Activated CD4-positive, alpha-beta T cell treated with anti-CD3 and anti-CD28 coated beads, Interleukin-2, amount 50 U/mL, for 4 hours (primary cell): ENCODE measurements at regions not wholly inside any gene's neighbourhood (a gene's known extent, or its start where the extent isn't known, plus 50 kb on each side); places are given as distances from the start of the nearest gene placed in this dataset.

Experiments
- DNase-seq, 2 experiments: peaks; one replicate each; pipeline ENCODE4 v3.0.0-alpha.2; 2020

DNA sequence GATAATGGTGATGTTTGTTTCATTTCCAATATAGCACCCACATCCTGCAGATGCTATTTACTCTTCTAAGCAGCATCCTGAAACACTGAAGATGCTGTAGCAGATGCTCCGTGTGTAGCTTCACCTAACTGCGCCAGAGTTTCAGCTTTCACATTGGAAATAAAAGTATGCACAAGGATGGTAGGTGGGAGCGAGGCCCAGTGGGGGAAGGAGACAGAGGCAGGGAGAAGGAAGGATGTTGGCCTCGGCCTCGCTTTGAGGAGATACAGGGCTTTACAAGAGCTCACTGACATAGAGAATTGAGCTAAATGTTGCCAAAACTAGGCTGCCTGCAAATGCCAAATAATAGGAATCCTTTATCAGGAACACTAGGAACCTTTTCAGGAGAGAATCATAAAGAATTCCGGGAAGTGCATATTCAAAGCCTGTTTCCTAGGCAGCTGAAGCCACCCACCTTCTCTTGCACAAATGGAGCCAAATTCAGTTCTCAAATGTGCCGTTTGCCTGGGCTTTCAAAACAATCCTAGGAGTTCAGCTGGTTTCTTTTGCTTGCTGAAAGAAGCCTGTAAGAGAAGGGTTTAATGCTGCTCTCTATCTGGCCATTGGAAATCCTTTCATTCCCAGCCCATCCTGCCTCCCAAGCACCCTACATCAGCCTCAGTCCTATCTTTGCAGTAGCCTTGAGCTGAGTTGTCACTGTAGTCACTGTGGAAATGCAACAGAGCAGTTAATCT lies 135.4 kb upstream of the ATP1B1 start:
- no peak for DNase-seq

DNA sequence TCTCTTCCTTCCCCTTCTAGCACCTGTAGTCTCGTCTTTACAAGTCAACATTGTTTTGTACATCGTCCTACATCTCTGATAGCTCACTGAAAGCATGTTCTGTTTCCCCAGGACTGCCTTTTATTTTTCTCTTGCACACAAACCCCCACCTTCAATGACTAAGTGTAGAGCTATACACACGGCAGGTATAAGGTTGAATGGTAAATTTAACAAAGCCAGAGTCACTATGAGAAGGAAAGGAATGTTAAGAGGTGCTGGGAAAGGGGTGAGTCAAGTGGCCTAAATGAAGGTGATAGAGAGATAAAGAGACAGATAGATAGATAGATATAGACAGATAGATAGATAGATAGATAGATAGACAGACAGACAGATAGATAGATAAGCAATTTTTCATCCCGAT lies 134.3 kb upstream of the ATP1B1 start:
- no peak for DNase-seq

DNA sequence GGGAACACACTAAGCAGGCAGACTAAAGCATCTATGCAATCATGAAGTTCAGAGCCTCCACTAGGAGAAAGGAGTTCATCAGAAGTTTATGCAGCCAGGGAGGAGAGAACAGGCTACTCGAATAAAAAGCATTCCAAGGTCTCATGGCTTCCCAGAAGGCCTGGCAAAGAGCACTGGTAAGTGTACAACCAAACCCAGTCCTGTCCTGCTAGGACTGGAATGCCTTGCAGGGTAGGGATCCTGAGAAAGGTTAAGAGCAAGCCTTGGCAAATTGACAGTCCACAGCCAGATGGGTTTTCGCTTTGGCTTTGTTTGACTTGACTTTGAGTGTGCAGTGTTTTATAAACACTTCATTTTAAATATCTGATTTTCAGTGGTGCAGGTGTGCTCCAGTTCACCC lies 133.6 kb upstream of the ATP1B1 start:
- DNase-seq: no peak

DNA sequence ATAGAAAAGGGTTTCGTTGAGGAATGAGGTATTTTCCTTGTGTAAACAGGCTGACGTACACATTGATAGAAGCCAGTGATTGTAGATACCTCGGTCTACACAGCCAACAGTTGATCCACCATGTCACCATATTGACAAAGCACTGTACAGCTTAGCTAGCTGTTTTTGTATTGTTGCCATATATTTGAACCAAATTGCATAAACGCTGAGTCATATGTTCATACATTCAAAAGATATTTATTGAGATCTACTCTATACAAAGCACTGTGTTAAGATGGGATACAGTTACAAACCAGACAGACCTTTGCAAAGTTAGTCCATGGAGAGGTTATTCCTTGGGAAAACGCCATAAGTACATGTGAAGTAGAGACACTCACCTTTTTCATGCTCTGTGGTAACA lies 132.4 kb upstream of the ATP1B1 start:
- DNase-seq: no peak

DNA sequence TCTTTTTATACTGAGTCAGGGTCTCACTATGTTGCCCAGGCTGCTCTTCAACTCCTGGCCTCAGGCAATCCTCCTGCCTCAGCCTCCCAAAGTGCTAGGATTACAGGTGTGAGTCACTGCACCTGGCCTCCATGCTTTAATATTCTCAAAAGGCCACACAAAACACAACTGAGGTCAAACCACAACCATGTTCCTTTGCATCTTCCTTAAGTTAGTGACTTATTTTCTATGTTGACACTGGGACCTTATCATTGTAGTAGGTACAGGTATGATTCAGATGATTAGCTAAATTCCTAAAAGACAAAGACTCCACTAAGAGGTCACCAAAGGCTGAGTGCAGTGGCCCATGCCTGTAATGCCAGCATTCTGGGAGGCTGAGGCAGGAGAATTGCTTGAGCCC lies 131.9 kb upstream of the ATP1B1 start:
- DNase-seq: no peak

DNA sequence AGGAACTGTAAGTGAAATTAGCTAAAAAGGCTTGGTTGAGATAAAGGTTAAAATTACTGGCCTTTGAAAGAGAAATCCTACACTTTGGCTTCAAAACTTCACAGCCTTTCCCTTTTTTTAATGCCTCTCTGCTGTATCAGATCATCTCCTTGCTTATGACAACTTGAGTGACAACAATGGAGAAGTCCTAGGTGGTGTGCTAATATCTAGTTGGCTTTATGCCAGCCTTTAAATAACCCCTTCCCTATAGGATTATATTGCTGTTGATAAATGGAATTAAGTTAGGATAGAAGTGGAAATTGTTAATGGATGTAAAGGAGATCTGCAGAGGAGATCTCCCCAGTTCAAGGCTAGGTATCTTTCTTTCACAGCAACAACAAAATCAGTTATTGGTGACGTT lies 130.2 kb upstream of the ATP1B1 start:
- no peak for DNase-seq

DNA sequence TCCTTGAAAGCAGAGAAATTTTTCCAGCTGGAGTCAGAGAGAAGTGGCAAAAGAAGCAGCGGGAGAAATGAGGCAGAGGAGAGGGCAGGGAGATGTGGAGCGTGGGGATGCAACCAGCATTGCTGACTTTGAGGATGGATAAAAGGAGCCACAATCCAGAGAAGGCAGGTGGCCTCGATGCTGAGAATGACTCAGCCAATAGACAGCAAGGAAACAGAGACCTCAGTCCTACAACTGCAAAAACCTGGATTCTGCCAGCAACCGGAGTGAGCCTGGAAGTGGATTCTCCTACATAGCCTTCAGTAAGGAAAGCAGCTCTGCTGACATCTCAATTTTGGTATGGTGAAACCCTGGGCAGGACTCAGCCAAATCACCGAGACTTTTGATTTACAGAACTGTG lies 128.9 kb upstream of the ATP1B1 start:
- DNase-seq: no peak

DNA sequence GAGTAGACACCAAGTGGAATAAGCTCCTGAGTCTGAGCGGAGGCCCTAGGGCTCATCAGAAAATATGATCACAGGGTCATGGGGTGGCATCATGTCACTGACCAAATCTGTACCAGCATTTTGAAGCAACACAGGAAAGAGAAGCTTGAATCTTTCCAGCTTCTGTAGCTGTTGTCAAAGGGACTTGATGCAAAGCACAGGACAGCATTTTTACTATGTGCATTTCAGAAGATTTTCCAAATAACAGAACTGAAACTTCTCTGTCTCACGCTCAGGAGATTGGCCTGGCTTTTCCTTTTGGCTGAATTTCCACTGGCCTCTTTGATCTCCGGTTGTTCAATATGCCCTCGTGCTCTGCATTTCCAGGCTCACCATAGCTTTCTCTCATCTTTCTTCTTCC lies 127.2 kb upstream of the ATP1B1 start:
- no peak for DNase-seq

DNA sequence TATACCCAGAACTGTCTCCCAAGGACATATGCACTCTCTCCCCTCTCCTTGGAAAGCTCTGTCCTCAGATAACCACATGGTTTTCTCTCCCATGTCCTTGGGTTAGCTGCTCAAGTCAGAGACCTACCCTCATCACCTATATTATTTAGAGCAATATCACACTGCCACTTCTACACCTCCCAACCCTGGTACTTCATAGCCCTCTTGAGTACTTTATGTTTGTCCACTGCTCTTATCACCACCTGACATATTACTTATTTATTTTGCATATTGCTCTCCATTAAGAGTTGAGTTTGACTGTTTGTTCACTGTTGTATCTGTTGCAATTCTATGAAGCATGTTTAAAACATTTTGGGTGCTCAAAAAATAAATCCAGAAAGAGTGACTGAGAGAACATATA lies 126.3 kb upstream of the ATP1B1 start:
- DNase-seq: no peak

DNA sequence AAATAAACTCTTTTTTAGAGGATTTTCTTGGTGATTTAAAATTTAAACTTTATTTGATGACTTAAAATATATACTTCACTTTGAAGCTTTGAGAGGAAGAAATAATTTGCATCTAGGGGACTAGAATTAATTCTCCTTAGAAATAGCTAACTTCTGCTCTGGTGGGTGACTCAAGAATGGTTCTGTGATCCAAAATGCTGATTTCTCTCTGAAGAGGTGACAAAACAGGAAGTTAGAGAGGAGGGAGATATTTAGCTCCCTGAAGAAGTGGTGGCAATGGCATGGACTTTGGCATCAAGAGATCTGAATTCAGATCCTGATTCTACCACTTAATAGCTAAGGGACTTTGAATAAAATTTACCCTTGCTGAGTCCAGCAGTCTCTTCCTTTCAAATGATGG lies 125.8 kb upstream of the ATP1B1 start:
- no peak for DNase-seq

DNA sequence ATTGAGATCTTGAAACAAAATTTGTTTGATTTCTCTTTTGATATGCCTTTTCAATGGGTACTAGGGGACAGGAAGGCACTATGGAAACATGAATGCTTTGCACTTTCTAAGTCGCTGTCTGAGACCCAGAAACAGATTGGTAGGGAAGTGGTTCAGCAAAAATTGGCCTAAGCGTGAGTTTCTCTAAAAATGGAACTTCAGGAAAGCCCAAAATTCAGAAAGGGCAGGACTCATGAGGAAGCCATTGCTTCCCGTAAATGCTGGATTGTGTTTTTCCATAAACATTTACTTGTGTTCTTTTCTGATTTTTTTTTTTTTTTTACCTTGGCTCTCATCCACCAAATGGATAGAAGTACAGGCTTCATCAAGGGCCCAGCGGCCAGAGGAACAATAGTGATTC lies 123.7 kb upstream of the ATP1B1 start:
- DNase-seq: no peak

DNA sequence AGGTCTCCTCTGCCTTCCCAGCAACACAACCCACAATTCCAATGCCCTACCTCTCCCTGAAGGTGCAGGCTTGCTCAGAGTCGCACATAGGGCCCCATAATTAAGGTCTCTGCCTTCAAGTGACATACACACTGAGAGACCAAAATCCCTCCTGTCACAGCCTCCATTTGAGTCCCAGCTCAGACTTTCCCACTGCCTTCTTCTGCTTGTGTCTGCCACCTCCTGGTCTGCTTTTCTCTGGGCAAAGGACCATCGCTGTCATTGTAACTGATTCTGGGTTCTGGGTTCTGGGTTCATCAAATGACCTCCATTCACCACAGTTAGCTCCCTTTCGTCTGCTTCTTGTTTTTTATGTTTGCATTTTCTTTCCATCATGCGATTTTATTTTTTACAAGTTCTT lies 119.2 kb upstream of the ATP1B1 start:
- no peak for DNase-seq

DNA sequence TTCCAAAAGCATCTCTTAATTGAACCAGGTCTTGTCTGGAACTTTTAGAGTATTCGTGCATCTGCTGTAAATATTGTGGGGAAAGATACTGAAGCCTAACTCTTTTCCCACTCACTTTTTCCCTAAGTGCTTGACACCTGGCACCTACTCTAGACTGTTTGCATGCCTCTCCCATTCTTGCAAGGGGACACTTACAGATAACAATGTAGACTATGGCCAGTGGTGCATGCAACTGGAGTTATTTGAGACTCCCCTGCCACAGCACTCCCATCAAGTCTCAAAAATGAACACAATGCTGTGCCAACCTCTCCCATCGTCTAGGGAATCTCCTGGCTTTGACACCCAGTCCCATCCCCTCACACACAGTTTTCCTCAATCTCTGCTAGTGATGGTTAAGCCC lies 118.6 kb upstream of the ATP1B1 start:
- DNase-seq: no peak

DNA sequence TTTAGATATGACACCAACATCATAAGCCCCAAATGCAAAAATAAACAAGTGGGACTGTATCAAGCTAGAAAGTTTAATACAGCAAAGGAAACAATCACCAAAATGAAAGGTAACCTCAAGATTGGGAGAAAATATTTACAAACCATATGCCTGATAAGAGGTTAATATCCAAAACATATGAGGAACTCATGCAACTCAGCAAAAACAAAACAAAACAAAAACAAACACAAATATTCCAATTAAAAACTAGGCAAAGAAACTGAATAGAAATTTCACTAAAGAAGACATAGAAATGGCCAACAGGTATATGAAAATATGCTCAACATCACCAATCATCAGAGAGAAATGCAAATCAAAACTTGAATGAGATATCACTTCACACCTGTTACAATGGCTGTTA lies 116.5 kb upstream of the ATP1B1 start:
- no peak for DNase-seq

DNA sequence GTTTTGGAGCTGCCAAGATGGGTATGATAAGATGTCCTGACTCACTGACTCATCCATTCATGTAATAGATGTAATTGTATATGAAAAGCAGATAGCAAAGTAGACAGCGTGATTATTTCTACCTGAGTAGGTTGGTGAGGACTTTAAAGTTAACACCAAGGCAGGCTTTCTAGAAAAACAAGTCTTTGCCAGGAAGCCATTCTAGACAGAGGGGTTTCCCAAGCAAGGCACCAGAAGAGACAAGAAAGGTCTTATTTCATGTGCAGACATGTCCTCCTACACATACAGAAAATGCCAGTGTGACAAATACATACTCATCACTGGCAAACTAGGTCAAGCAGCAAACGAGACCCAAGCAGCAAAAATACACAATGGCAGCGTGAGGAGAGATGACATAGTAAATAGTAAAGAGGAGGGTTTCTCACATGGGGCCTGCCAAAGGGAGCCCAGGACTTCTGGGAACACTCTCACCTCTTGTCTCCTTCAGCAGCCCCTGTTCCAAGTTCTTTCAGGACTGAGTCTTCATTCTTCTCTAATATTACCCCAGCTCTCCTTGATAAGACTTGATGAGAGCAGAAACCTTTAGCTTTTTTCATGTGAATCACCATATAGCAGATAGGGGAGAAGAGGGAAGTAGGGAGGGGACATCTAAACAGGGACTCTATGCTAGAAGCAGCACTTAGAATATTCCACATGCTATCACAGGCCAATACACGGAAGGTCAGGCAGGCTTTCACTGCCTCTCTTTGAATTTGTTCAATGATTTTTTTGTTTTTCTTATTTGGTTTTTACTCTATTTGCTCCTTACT lies 114.6 kb upstream of the ATP1B1 start:
- no peak for DNase-seq

DNA sequence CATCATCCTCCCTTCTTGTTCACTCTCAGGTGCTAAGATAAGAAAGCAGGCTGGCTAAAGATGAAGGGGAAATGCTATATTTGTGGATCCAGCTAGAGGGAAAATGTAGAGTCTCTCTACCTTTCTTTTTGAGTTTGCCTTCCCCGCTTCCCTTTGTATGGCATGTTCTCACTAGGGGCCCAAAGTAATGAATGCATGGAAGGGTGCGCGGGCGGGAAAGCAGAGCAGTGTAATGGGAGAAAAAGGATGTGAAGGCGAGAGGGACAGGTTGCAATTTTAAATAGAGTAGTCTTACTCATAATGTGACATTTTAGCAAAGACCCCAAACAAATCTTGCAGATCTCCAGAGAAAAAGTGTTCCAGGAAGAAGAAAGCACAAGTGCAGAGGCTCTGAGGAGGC lies 105.1 kb upstream of the ATP1B1 start:
- DNase-seq: no peak

DNA sequence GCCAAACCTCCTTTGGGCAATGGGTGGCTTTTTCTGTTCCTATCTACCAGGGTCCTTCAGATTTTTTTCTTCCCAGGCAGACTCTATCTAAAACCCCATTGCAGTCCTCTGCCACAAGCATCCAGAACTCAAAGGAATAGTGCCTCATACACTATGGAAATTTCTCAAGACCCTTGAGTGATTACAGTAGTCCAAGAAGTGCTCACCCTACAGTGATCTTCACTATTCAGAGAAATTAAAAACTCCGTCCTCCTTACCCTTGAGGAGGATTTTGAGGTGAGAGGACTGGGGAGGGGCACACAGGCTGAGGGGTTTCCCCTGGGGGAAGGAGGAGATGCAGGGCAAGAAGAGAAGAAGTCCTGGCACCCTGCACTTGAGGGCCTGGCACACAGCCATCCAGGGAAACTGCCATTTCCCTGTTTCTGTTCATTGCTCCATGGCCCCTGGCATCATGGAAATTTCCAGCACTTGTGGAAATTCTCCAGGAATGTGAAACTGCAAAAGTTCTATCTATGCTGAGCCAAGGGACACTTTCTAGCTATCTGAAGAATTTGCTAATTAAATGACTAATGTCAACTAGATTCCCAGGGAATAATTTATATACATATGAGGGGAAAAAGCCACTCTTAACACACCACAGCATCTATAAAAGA lies 102.5 kb upstream of the ATP1B1 start:
- no peak for DNase-seq

DNA sequence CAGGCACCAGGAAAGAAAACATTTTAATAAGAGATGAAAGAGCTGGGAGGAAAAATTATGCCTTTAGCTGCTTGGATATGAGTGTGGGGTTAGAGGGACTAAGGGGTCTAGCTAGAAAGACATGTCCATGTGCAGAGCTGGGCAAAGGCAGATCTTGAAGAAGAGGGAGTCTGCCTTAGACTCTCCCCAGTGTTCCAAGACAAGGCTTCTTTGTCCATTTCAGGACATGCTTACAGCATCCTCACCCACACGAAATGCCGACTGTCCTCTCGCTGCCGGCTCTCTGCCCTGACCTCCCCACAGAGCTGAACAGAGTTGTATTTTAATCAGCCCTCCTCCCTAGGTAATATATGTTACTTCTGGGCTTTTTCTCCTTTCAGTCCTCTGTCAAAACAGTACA lies 100.7 kb upstream of the ATP1B1 start:
- DNase-seq: no peak

DNA sequence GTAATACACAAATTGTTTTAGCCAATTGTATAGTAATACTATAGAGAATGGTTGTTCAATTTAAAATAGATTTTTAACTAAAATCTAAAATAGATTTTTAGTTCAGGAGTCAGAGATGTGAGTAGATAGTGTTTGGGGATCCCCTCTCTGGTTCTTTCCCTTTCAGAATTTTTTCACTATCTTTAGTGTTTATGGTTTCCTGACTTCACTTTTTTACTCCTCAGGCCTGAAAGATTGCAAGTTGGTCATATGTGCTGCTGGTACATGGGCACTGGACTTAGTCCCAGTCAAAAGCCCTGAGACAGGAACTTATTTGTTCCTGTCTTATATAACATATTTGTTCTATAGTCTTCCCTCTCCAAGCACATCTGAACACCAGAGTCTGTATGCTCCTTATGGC lies 96.8 kb upstream of the ATP1B1 start:
- DNase-seq: no peak

DNA sequence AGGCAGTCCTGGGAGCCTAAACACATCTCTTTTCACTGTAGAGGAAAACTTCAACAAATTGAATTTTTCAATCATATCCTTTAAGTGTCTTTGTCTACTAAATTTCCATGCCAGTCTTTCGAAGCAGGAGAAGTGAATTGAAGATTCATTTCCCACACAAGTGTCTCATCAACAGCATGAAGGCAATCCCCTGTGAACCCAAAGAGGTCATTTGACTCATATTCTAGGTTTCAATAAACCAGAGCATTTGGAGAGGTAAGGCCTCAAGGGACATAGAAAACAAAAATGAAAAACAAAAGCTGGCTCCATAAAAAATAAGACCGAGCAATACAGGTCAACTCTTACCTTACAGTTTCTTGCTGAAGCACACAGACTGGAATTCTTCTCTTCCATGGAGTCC lies 94.1 kb upstream of the ATP1B1 start:
- no peak for DNase-seq

DNA sequence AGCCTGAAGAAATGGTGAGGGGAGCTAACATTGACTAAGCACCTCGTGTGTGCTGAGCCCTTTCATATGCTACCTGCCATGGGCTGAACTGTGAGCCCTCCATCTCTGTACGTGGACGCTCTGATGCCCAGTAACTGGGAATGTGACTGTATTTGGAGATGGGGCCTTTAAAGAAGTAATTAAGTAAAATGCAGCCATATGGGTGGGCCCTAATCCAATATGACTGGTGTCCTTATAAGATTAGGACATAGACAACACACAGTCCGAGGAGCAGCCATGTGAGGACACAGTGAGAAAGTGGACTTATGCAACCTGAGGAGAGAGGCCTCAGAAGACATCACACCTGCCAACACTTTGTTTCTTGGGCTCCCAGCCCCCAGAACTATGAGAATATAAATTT lies 92.7 kb upstream of the ATP1B1 start:
- no peak for DNase-seq

DNA sequence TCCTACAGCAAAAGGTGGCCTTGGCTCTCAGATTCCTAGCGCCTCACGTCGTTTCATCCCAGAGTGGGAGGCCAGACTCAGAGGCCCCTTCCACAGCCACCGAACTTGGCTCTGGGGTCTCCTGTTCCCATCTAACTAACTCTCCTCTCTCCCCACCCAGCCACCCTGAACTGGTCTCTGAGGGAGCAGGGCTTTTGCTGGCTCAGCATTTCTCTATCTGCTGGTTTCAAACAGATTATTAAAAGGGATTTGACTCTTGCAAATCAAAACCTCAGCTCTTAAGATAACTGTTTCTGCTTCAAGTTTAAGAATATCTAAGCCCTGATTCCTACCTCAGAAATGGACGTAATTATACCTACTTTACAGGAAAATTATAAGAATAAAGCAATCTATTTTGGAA lies 91.0 kb upstream of the ATP1B1 start:
- DNase-seq: no peak

DNA sequence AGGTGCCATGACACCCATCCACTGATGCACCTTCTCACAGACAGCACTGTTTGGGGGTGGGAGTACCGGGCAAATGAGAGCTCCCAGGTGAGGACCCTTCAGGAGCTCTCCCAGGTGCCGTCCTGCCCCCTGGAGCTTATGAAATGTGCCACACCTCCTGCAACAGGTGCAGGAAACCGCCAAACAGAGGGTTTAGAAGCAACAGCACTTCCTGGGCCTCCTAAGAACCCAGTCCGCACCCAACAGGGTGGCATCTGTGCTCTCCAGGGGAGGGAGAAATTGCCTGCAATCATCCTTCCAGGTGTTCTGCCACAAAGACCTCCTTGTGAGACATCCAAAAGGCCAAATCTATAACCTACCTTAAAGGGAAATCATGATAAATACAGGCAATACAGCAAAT lies 87.7 kb upstream of the ATP1B1 start:
- DNase-seq: no peak

DNA sequence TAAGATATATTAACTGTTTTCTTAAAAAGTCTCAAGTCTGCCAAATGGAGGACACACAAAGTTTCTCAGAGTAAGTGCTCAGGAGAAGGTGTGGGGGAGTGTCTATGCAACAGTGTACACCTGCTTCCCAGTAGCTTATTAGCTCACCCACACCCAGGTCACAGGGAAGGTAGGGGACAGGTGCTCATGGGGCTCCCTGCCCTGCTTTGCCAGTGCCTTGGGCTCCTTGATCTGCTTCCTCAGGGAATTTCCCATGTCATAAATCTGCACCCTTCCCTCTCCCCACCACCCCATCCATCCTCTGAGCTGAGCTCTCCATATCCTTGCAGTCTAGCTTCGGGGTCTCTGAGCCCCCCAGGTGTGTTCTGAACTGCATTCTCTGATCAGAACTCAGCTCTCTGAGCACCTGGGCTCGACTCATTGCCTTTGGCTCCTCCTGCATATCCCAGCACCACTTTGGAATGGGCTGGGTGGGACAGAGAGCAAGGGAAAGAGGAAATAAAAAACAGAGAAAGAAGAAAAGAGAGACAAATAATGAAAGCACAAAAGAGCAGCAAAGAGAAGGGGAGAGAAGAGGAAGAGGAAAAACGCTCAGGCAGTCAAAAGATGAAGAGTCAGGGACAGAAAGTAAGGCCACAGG lies 87.0 kb upstream of the ATP1B1 start:
- no peak for DNase-seq
